GM12878 (cell line): ENCODE measurements at regions not wholly inside any gene's neighbourhood (a gene's known extent, or its start where the extent isn't known, plus 50 kb on each side); places are given as distances from the start of the nearest gene placed in this dataset.

ENCODE experiments used
- ATAC-seq: fragments of 200-7000 bp; cut with Tn5 transposase; 3 replicates; pipeline ENCODE4 v1.9.1; 2020; ENCODE audit warnings: mild to moderate bottlenecking, moderate library complexity
- BruUV-seq: library from RNA; stranded (reverse); fragments of 400-500 nt; replicated peaks from 2 replicates; lab custom pipeline; 2021; lab: Mats Ljungman, UMichigan
- CTCF ChIA-PET: fragments of 300-600 bp; sonication (Branson Sonifier 250); formaldehyde crosslinking; extraction: SDS; loops from one replicate; lab custom pipeline; 2021; ENCODE audit warnings: inconsistent platforms; lab: Yijun Ruan, JAX
- POLR2A ChIA-PET: fragments of 350-600 bp; formaldehyde crosslinking; extraction: SDS; loops from one replicate; lab custom pipeline; 2021; ENCODE audit warnings: inconsistent platforms; lab: Charles Lee
- RAD21 ChIA-PET: fragments of 300-600 bp; sonication (Branson Sonifier 250); formaldehyde crosslinking; loops from one replicate; lab custom pipeline; 2023; ENCODE audit warnings: antibody characterized with exemption; ENCODE audit not compliant: unreplicated experiment; lab: Charles Lee
- SMC1A ChIA-PET: fragments of 300-600 bp; sonication (Branson Sonifier 250); formaldehyde crosslinking; loops from one replicate; lab custom pipeline; 2023; ENCODE audit not compliant: unreplicated experiment, uncharacterized antibody; lab: Charles Lee
- DNase-seq: peaks from one replicate; pipeline ENCODE4 v3.0.0-alpha.2; 2011; ENCODE audit warnings: low read depth, low spot score
- FAIRE-seq: peaks from 3 replicates; lab custom pipeline; 2011; peaks lifted over from hg19 to GRCh38; lab: Jason Lieb, UNC
- H2AFZ ChIP-seq: 2 replicates; pipeline ENCODE4 v1.6.0; 2011; ENCODE audit warnings: low read depth, low read length, control low read depth; ENCODE audit not compliant: control insufficient read depth
- H3K27ac ChIP-seq: 2 replicates; pipeline ENCODE4 v1.5.1; 2011; ENCODE audit warnings: control low read depth; ENCODE audit not compliant: control insufficient read depth, insufficient read depth
- H3K27me3 ChIP-seq, 2 experiments: replicated peaks in 1 of 2; 2 replicates each; pipeline versions ENCODE4 v1.6.0 to v1.6.1; 2011; ENCODE audit warnings: low read length in 1 of 2; ENCODE audit not compliant: control insufficient read depth in 2 of 2, insufficient read depth in 2 of 2
- H3K36me3 ChIP-seq, 2 experiments: 2 replicates each; pipeline ENCODE4 v1.5.1; 2011; ENCODE audit warnings: low read length in 1 of 2; ENCODE audit not compliant: control insufficient read depth in 2 of 2, insufficient read depth in 2 of 2
- H3K4me1 ChIP-seq: 2 replicates; pipeline ENCODE4 v1.6.1; 2011; ENCODE audit warnings: mild to moderate bottlenecking, low read length, moderate library complexity, mixed read lengths; ENCODE audit not compliant: control insufficient read depth, insufficient read depth
- H3K4me2 ChIP-seq: 2 replicates; pipeline ENCODE4 v1.6.0; 2011; ENCODE audit warnings: control low read depth; ENCODE audit not compliant: control insufficient read depth, insufficient read depth
- H3K4me3 ChIP-seq: fragments of 200-600 bp; sonication (generic); 2 replicates; pipeline ENCODE4 v1.5.1; 2016
- H3K79me2 ChIP-seq: 2 replicates; pipeline ENCODE4 v1.6.0; 2011; ENCODE audit warnings: low read length; ENCODE audit not compliant: control insufficient read depth, insufficient read depth
- H3K9ac ChIP-seq: 2 replicates; pipeline ENCODE4 v1.8.0; 2011; ENCODE audit warnings: low read length, control low read depth, mixed read lengths; ENCODE audit not compliant: control insufficient read depth, insufficient read depth
- H3K9me3 ChIP-seq: replicated peaks from 3 replicates; pipeline ENCODE4 v1.5.1; 2011; ENCODE audit warnings: mild to moderate bottlenecking, low read length; ENCODE audit not compliant: control insufficient read depth, insufficient read depth
- H4K20me1 ChIP-seq: 2 replicates; pipeline ENCODE4 v1.6.0; 2011; ENCODE audit not compliant: control insufficient read depth, insufficient read depth
- CBFB ChIP-seq: IDR thresholded peaks from 2 replicates; pipeline ENCODE4 v1.6.1; 2016; ENCODE audit warnings: antibody characterized with exemption, low read depth
- CREB1 ChIP-seq: IDR thresholded peaks from 2 replicates; pipeline ENCODE4 v1.6.1; 2012; ENCODE audit warnings: low read depth, mild to moderate bottlenecking, inconsistent platforms
- GATAD2B ChIP-seq: fragments of 450-650 bp; conservative IDR thresholded peaks from 2 replicates; pipeline ENCODE4 v1.6.1; 2017; ENCODE audit warnings: low read depth, mild to moderate bottlenecking, moderate library complexity
- HDAC2 ChIP-seq: fragments of 200-600 bp; sonication (generic); IDR thresholded peaks from 2 replicates; pipeline ENCODE4 v1.6.1; 2017
- MEF2A ChIP-seq: IDR thresholded peaks from 2 replicates; pipeline ENCODE4 v1.6.1; 2011; ENCODE audit warnings: low read depth, mild to moderate bottlenecking, low read length, moderate library complexity; ENCODE audit not compliant: insufficient read depth
- MXI1 ChIP-seq: fragments of 150-350 bp; IDR thresholded peaks from 2 replicates; pipeline ENCODE4 v1.6.1; 2011; ENCODE audit warnings: low read depth, mild to moderate bottlenecking, inconsistent platforms, low read length, improper control_type of control experiment
- POLR2AphosphoS2 ChIP-seq: IDR thresholded peaks from 2 replicates; pipeline ENCODE4 v1.6.1; 2011; ENCODE audit warnings: low read depth, mild to moderate bottlenecking, low read length, improper control_type of control experiment, moderate library complexity
- TAF1 ChIP-seq: IDR thresholded peaks from 2 replicates; pipeline ENCODE4 v1.6.1; 2011; ENCODE audit warnings: mild to moderate bottlenecking, low read depth, low read length, borderline replicate concordance
- whole genome bisulfite sequencing: methylation state at CpG from one replicate; pipeline ENCODE4 v1.1.6; 2016; ENCODE audit warnings: low lambda C conversion rate; ENCODE audit not compliant: insufficient replicate concordance, insufficient coverage; ENCODE audit errors: missing lambda C conversion rate; 5-methylcytosine and 5-hydroxymethylcytosine counted together
- in situ Hi-C: fragments of 300-500 bp; cut with MboI; formaldehyde crosslinking; loops from 9 replicates; pipeline ENCODE4 v1.14.3; 2018; ENCODE audit warnings: mixed read lengths
- intact Hi-C: fragments of 100-400 bp; cut with micrococcal nuclease; formaldehyde crosslinking; loops from one replicate; pipeline ENCODE4 v1.14.2; 2022; ENCODE audit not compliant: unreplicated experiment
- TF ChIP-seq, protein P1 (sequence below): IDR thresholded peaks from 2 replicates; pipeline ENCODE4 v1.6.1; 2012; ENCODE audit warnings: low read depth, low read length, improper control_type of control experiment
- TF ChIP-seq, protein P2 (sequence below): IDR thresholded peaks from 2 replicates; pipeline ENCODE4 v1.6.1; 2012; ENCODE audit warnings: low read length, inconsistent platforms
- TF ChIP-seq, protein P3 (sequence below): fragments of 450-650 bp; IDR thresholded peaks from 2 replicates; pipeline ENCODE4 v1.6.1; 2017; ENCODE audit warnings: antibody characterized with exemption, mild to moderate bottlenecking, moderate library complexity
- TF ChIP-seq, protein P4 (sequence below): fragments of 450-650 bp; IDR thresholded peaks from 2 replicates; pipeline ENCODE4 v1.6.1; 2017; ENCODE audit warnings: borderline replicate concordance

DNA sequence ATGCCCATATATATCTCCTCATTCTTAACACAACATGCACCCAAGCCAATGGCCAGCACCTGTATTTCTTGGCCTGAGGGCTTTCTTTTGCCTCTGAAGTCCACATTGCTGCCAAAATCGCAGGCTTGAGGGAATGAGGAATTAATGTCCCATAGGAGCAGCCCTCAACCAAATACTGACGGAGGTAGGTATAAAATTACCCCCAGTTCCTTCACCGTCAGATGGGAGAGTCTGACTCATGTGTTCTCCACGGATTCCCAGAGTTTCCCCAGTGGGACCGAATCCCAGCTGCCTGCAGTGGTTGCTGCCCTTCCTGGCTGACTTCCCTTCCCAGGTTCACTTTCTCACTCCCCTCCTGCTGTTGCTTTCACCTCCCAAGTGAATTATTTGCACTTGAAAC lies 602.2 kb upstream of the NOX3 start:
- SMC1A ChIA-PET = no interaction called here
- Histone ChIP-seq H3K4me2 (no peak overlapping the region), H2AFZ (no peak overlapping the region), H3K4me1 (no peaks in the 10 kb centered on the region), H3K9me3 (no peaks in the 10 kb centered on the region), H3K36me3 (no peaks in the 10 kb centered on the region), H3K27me3 (peaks cover 0 to 2% of the 10 kb centered on the region in 2 experiments; a peak in 1 of 4 replicates), H3K9ac (no peak overlapping the region), H4K20me1 (no peaks in the 10 kb centered on the region), H3K4me3 (no peak overlapping the region)
- POLR2A ChIA-PET = no interaction called here
- FAIRE-seq (no peak), DNase-seq (no peak), ATAC-seq (no peak)
- in situ Hi-C loops (no loop called here), intact Hi-C loops (no loop called here)
- CTCF ChIA-PET = no interaction called here
- WGBS = 3% methylated on average over 5 of the region's 5 CpGs
- RAD21 ChIA-PET = no interaction called here
- TF ChIP-seq CBFB (no peak), MEF2A (no peak), MXI1 (no peak), GATAD2B (no peak)
- TF ChIP-seq, protein P1, sequence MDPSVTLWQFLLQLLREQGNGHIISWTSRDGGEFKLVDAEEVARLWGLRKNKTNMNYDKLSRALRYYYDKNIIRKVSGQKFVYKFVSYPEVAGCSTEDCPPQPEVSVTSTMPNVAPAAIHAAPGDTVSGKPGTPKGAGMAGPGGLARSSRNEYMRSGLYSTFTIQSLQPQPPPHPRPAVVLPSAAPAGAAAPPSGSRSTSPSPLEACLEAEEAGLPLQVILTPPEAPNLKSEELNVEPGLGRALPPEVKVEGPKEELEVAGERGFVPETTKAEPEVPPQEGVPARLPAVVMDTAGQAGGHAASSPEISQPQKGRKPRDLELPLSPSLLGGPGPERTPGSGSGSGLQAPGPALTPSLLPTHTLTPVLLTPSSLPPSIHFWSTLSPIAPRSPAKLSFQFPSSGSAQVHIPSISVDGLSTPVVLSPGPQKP = no peak
- TF ChIP-seq, all 136 proteins: peak for 0
- BruUV-seq = no TSS peak
- Histone ChIP-seq H3K79me2 (no peaks in the 10 kb centered on the region), H3K27ac (no peak overlapping the region)

DNA sequence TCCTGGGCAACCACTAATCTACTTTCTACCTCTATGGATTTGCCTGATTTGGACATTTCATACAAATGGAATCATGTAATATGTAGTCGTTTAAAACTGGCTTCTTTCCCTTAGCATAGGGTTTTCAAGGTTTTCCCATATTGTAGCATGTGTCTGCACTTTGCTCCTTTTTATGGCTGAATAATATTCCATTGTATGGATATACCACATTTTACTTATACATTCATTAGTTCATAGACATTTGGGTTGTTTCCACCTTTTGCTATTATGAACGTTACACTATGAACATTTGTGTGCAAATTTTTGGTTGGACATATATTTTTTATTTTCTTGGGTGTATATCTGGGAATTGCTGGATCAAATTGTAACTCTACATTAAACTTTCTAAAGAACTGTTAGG lies 600.4 kb upstream of the NOX3 start:
- no peak overlapping the region for H3K27ac ChIP-seq
- no peak overlapping the region for H3K9ac ChIP-seq
- peaks cover 0 to 2% of the 10 kb centered on the region in 2 experiments; a peak in 1 of 4 replicates for H3K27me3 ChIP-seq
- no peaks in the 10 kb centered on the region for H3K36me3 ChIP-seq
- no peak overlapping the region for H2AFZ ChIP-seq
- 9% methylated on average over 2 of the region's 2 CpGs for WGBS
- in situ Hi-C loops = no loop called here
- POLR2A ChIA-PET = no interaction called here
- no peak overlapping the region for H3K4me2 ChIP-seq
- no peaks in the 10 kb centered on the region for H4K20me1 ChIP-seq
- H3K4me3 ChIP-seq = no peak overlapping the region
- H3K4me1 ChIP-seq = no peaks in the 10 kb centered on the region
- ATAC-seq (no peak), FAIRE-seq (no peak), DNase-seq (no peak)
- CTCF ChIA-PET = no interaction called here
- RAD21 ChIA-PET = no interaction called here
- BruUV-seq = no TSS peak
- H3K9me3 ChIP-seq = no peaks in the 10 kb centered on the region
- H3K79me2 ChIP-seq = no peaks in the 10 kb centered on the region
- SMC1A ChIA-PET = interaction anchor here (0.7 kb wide), 1 partner anchor 10 kb away, joined by 3 read pairs; no protein-coding TSS in a partner anchor
- intact Hi-C loops = no loop called here
- no peak for TF ChIP-seq HDAC2
- TF ChIP-seq TAF1 = no peak
- no peak for TF ChIP-seq POLR2AphosphoS2
- TF ChIP-seq, protein P2, sequence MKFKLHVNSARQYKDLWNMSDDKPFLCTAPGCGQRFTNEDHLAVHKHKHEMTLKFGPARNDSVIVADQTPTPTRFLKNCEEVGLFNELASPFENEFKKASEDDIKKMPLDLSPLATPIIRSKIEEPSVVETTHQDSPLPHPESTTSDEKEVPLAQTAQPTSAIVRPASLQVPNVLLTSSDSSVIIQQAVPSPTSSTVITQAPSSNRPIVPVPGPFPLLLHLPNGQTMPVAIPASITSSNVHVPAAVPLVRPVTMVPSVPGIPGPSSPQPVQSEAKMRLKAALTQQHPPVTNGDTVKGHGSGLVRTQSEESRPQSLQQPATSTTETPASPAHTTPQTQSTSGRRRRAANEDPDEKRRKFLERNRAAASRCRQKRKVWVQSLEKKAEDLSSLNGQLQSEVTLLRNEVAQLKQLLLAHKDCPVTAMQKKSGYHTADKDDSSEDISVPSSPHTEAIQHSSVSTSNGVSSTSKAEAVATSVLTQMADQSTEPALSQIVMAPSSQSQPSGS = no peak
- no peak for TF ChIP-seq CREB1
- TF ChIP-seq, protein P3, sequence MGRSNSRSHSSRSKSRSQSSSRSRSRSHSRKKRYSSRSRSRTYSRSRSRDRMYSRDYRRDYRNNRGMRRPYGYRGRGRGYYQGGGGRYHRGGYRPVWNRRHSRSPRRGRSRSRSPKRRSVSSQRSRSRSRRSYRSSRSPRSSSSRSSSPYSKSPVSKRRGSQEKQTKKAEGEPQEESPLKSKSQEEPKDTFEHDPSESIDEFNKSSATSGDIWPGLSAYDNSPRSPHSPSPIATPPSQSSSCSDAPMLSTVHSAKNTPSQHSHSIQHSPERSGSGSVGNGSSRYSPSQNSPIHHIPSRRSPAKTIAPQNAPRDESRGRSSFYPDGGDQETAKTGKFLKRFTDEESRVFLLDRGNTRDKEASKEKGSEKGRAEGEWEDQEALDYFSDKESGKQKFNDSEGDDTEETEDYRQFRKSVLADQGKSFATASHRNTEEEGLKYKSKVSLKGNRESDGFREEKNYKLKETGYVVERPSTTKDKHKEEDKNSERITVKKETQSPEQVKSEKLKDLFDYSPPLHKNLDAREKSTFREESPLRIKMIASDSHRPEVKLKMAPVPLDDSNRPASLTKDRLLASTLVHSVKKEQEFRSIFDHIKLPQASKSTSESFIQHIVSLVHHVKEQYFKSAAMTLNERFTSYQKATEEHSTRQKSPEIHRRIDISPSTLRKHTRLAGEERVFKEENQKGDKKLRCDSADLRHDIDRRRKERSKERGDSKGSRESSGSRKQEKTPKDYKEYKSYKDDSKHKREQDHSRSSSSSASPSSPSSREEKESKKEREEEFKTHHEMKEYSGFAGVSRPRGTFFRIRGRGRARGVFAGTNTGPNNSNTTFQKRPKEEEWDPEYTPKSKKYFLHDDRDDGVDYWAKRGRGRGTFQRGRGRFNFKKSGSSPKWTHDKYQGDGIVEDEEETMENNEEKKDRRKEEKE = no peak
- TF ChIP-seq, protein P4, sequence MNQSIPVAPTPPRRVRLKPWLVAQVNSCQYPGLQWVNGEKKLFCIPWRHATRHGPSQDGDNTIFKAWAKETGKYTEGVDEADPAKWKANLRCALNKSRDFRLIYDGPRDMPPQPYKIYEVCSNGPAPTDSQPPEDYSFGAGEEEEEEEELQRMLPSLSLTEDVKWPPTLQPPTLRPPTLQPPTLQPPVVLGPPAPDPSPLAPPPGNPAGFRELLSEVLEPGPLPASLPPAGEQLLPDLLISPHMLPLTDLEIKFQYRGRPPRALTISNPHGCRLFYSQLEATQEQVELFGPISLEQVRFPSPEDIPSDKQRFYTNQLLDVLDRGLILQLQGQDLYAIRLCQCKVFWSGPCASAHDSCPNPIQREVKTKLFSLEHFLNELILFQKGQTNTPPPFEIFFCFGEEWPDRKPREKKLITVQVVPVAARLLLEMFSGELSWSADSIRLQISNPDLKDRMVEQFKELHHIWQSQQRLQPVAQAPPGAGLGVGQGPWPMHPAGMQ = no peak
